GM12878 (cell line): ENCODE measurements at regions not wholly inside any gene's neighbourhood (a gene's known extent, or its start where the extent isn't known, plus 50 kb on each side); places are given as distances from the start of the nearest gene placed in this dataset.

Source experiments
- CREB1 ChIP-seq: IDR thresholded peaks from 2 replicates; pipeline ENCODE4 v1.6.1; 2012; ENCODE audit warnings: low read depth, mild to moderate bottlenecking, inconsistent platforms
- CTCF ChIP-seq, 3 experiments: IDR thresholded peaks in 2 of 3; conservative IDR thresholded peaks in 1 of 3; 2 replicates each; pipeline ENCODE4 v1.5.1; 2011; ENCODE audit warnings: low read depth in 3 of 3, low read length in 3 of 3, mild to moderate bottlenecking in 3 of 3, control low read depth in 2 of 3, moderate library complexity in 2 of 3, inconsistent platforms in 1 of 3, mixed read lengths in 1 of 3; ENCODE audit not compliant: control insufficient read depth in 2 of 3, insufficient read depth in 1 of 3; ENCODE audit errors: extremely low read depth in 1 of 3
- IRF3 ChIP-seq: fragments of 450-650 bp; IDR thresholded peaks from 2 replicates; pipeline ENCODE4 v1.6.1; 2014; ENCODE audit warnings: mild to moderate bottlenecking
- NFYB ChIP-seq: IDR thresholded peaks from 2 replicates; pipeline ENCODE4 v1.6.1; 2011; ENCODE audit warnings: low read depth, mild to moderate bottlenecking, low read length, improper control_type of control experiment, moderate library complexity; ENCODE audit not compliant: insufficient read depth

GRCh38 chr2:47631306-47631705 is 60.5 kb upstream of the KCNK12 start:
- TF ChIP-seq IRF3 (no peak), CTCF (IDR thresholded peaks at IDR 0.05 in 2 of 3, conservative IDR thresholded peaks at IDR 0.05 in 1 of 3; ENCODE audit: control insufficient read depth in 2 of 3, extremely low read depth in 1 of 3, insufficient read depth in 1 of 3, low read depth in 3 of 3, low read length in 3 of 3) (no peak), CREB1 (no peak), NFYB (no peak)
